ENCODE measurements at regions not wholly inside any gene's neighbourhood (a gene's known extent, or its start where the extent isn't known, plus 50 kb on each side); places are given as distances from the start of the nearest gene placed in this dataset.

DNA sequence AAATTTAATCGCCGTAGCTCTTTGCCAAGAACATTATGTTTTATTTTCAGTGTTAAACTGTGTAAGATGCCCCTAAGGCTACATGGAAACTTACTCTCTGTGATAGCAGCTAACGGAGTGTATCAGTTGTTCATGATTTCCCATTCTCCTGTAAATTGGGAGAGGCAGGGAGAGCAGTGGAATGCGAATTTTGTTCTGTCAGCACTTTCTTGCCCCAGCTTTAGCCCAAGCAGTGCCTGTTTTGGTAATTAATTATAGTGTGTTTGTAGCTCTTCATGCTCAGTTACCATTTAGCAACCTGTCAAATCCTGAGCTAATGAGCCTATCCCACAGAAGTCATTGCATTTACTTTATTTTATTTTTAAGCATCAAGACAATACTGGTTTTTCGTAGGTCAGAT lies 475.1 kb upstream of the RBFOX1 start:
- DNase-seq, result no peak
- Mint-ChIP-seq H3K27me3 (ENCODE audit: unreplicated experiment) (peaks cover 2% of the 10 kb centered on the region), H3K9me3 (ENCODE audit: unreplicated experiment) (peaks cover 5% of the 10 kb centered on the region), H3K4me3 (ENCODE audit: unreplicated experiment) (no peak overlapping the region), H3K36me3 (ENCODE audit: unreplicated experiment) (no peaks in the 10 kb centered on the region), H3K27ac (ENCODE audit: unreplicated experiment) (no peak overlapping the region), H3K4me1 (ENCODE audit: low read depth, unreplicated experiment) (no peaks in the 10 kb centered on the region)
- TF ChIP-seq, protein P1, sequence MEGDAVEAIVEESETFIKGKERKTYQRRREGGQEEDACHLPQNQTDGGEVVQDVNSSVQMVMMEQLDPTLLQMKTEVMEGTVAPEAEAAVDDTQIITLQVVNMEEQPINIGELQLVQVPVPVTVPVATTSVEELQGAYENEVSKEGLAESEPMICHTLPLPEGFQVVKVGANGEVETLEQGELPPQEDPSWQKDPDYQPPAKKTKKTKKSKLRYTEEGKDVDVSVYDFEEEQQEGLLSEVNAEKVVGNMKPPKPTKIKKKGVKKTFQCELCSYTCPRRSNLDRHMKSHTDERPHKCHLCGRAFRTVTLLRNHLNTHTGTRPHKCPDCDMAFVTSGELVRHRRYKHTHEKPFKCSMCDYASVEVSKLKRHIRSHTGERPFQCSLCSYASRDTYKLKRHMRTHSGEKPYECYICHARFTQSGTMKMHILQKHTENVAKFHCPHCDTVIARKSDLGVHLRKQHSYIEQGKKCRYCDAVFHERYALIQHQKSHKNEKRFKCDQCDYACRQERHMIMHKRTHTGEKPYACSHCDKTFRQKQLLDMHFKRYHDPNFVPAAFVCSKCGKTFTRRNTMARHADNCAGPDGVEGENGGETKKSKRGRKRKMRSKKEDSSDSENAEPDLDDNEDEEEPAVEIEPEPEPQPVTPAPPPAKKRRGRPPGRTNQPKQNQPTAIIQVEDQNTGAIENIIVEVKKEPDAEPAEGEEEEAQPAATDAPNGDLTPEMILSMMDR (IDR thresholded peaks at IDR 0.05; ENCODE audit: partially characterized antibody, unreplicated experiment), result no peak

DNA sequence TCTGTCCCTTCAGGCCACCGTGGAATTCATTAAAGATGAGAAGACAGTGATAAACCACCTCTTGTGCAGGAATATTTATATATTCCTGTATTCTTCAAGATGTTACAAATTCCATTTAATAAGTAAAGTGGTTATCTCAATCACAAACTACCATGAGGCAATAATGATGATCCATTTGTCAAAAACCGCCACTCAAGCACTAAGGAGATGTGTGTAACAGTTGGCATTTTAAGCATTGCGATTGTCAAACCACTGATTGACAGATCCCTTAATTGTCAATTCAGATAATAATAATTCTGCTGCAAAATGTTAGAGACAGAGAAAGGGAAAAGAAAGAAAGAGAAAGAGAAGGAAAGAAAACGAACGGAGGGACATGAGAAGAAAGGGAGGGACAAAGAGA lies 476.1 kb upstream of the RBFOX1 start:
- Mint-ChIP-seq H3K9me3 (ENCODE audit: unreplicated experiment) (peaks cover 5% of the 10 kb centered on the region), H3K27ac (ENCODE audit: unreplicated experiment) (no peak overlapping the region), H3K36me3 (ENCODE audit: unreplicated experiment) (no peaks in the 10 kb centered on the region), H3K4me3 (ENCODE audit: unreplicated experiment) (no peak overlapping the region), H3K27me3 (ENCODE audit: unreplicated experiment) (peaks cover 2% of the 10 kb centered on the region), H3K4me1 (ENCODE audit: low read depth, unreplicated experiment) (no peaks in the 10 kb centered on the region)
- DNase-seq, result no peak
- TF ChIP-seq, protein P1 (IDR thresholded peaks at IDR 0.05; ENCODE audit: partially characterized antibody, unreplicated experiment), result no peak

DNA sequence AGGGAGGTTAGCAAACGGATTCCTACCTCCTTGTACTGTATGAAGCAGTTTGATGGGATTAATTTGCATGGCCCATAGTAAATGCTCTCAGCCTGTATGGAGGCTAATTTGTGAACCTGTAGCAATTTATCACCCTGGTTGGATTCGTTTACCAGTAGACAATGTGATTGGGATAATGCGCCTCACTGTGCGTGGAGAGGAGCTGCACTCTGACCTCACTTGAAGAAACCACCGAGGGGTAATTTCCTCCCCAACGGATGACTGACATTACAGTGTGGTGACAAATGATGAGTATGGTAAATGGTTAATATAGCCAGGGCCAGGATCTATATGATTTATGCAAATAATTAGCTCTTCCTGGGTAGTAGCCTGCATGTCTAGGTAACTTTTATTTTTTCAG lies 479.1 kb upstream of the RBFOX1 start:
- Mint-ChIP-seq H3K27me3 (ENCODE audit: unreplicated experiment) (peaks cover 2% of the 10 kb centered on the region), H3K4me3 (ENCODE audit: unreplicated experiment) (no peak overlapping the region), H3K9me3 (ENCODE audit: unreplicated experiment) (peaks cover 3% of the 10 kb centered on the region), H3K4me1 (ENCODE audit: low read depth, unreplicated experiment) (no peaks in the 10 kb centered on the region), H3K36me3 (ENCODE audit: unreplicated experiment) (no peaks in the 10 kb centered on the region), H3K27ac (ENCODE audit: unreplicated experiment) (no peak overlapping the region)
- no peak for DNase-seq
- TF ChIP-seq, protein P1 (IDR thresholded peaks at IDR 0.05; ENCODE audit: partially characterized antibody, unreplicated experiment), result no peak

DNA sequence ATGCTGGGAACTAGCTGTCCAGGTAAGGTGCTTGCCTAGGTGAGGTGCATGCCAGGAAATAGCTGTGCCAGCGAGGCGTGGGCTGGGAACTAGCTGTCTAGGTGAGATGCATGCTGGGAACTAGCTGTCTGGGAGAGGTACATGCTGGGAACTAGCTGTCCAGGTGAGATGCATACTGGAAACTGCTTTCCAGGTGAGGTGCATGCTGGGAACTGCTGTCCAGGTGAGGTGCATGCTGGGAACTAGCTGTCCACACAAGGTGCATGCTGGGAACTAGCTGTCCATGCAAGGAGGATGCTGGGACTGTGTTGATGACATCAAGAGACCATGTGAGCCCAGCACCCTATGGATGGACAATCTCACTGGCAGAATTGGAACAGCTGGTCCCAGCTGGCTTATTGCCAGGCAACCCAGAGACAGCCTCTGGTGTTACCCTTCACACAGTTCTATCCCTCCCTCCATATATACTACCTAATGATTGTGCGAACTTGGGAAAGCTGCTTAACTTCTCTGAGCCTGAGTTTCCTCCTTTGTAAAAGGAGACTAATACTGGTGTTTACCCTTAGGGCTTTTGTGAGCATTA lies 479.9 kb upstream of the RBFOX1 start:
- no peak overlapping the region for H3K27ac Mint-ChIP-seq (ENCODE audit: unreplicated experiment)
- H3K4me3 Mint-ChIP-seq (ENCODE audit: unreplicated experiment), result no peak overlapping the region
- peaks cover 3% of the 10 kb centered on the region for H3K9me3 Mint-ChIP-seq (ENCODE audit: unreplicated experiment)
- no peak for DNase-seq
- no peaks in the 10 kb centered on the region for H3K36me3 Mint-ChIP-seq (ENCODE audit: unreplicated experiment)
- TF ChIP-seq, protein P1 (IDR thresholded peaks at IDR 0.05; ENCODE audit: partially characterized antibody, unreplicated experiment), result no peak
- peaks cover 2% of the 10 kb centered on the region for H3K27me3 Mint-ChIP-seq (ENCODE audit: unreplicated experiment)
- no peaks in the 10 kb centered on the region for H3K4me1 Mint-ChIP-seq (ENCODE audit: low read depth, unreplicated experiment)

DNA sequence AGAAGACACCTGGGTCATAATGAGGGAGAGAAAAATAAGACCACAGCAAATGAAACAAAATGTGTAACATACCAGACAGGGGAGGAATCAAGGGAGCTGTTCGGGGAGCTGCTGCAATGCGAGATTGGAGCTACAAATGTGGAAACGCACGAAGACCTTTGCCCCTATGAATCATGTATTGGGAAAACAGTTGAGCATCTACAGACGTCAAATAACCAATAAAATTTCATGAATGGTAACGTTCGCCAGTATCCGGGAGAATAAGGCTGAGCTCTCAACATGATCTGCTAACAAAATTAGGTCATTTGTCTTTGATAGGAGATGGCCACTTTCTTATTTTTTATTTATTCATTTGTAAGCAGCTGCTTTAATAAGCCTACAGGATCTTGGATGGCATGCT lies 486.2 kb upstream of the RBFOX1 start:
- Mint-ChIP-seq H3K9me3 (ENCODE audit: unreplicated experiment) (peaks cover 4% of the 10 kb centered on the region), H3K36me3 (ENCODE audit: unreplicated experiment) (no peaks in the 10 kb centered on the region), H3K4me1 (ENCODE audit: low read depth, unreplicated experiment) (no peaks in the 10 kb centered on the region), H3K4me3 (ENCODE audit: unreplicated experiment) (no peak overlapping the region), H3K27ac (ENCODE audit: unreplicated experiment) (no peak overlapping the region), H3K27me3 (ENCODE audit: unreplicated experiment) (no peaks in the 10 kb centered on the region)
- DNase-seq, result no peak
- TF ChIP-seq, protein P1 (IDR thresholded peaks at IDR 0.05; ENCODE audit: partially characterized antibody, unreplicated experiment), result no peak

All from glutamatergic neuron (in vitro differentiated cells).